ENCODE measurements at regions not wholly inside any gene's neighbourhood (a gene's known extent, or its start where the extent isn't known, plus 50 kb on each side); places are given as distances from the start of the nearest gene placed in this dataset.

- TF ChIP-seq RAD21 (IDR thresholded peaks at IDR 0.05; ENCODE audit: low read depth) (no peak), EP300 (IDR thresholded peaks at IDR 0.05; ENCODE audit: borderline replicate concordance) (no peak), CEBPB (IDR thresholded peaks at IDR 0.05) (no peak), USF1 (IDR thresholded peaks at IDR 0.05) (no peak), TCF12 (IDR thresholded peaks at IDR 0.05; ENCODE audit: low read depth) (no peak), REST (IDR thresholded peaks at IDR 0.05; ENCODE audit: low read depth) (no peak), YY1 (IDR thresholded peaks at IDR 0.05; ENCODE audit: low read depth) (no peak), MAX (IDR thresholded peaks at IDR 0.05) (no peak), EGR1 (IDR thresholded peaks at IDR 0.05) (no peak), TAF1 (IDR thresholded peaks at IDR 0.05; ENCODE audit: low read depth) (no peak), CREB1 (IDR thresholded peaks at IDR 0.05; ENCODE audit: low read depth) (no peak), NFIC (IDR thresholded peaks at IDR 0.05) (no peak), ZBTB7A (IDR thresholded peaks at IDR 0.05; ENCODE audit: low read depth) (no peak)
Observed at GRCh38 chr21:35457097-35457804, 408.1 kb upstream of the RUNX1 start.

Data from Ishikawa (cell line).